GM12872 (cell line): ENCODE measurements at regions not wholly inside any gene's neighbourhood (a gene's known extent, or its start where the extent isn't known, plus 50 kb on each side); places are given as distances from the start of the nearest gene placed in this dataset.

Experiments
- TF ChIP-seq, protein P1 (sequence below): IDR thresholded peaks from 3 replicates; pipeline ENCODE4 v1.5.1; 2011; ENCODE audit warnings: low read depth, mild to moderate bottlenecking, low read length, moderate library complexity; ENCODE audit not compliant: insufficient read depth

DNA sequence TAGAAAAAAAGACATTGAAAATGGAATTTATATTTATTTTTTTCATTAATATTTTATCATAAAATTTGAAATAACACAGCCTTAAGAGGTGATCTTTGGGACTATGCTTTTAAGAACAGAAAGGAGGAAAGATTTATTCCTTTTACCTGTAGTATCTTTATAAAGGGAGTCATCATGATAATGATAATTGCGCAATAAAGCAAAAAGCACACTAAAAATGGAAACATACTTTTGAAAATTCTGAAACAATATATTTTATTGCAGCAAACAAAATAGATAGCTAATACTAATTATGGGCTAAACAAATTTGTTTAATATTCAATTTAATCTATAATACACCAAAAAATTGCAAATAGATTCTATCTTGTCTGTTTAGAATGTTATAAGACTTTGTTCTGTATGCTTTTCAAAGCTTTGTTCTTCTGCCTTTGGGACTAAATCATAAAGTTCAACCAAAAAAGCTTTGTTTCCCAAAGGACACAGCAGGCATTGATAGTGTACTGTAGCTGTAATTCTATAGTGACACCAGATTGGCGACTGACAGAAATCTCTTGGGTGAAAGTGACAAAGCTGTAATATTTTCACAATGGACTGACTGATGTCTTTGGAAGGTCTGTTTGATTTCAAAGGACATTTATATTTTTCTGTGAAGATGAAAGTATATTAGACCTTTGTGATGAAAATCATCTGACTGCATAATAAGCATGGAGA, 2156.6 kb upstream of the TENM3 start:
- TF ChIP-seq, protein P1, sequence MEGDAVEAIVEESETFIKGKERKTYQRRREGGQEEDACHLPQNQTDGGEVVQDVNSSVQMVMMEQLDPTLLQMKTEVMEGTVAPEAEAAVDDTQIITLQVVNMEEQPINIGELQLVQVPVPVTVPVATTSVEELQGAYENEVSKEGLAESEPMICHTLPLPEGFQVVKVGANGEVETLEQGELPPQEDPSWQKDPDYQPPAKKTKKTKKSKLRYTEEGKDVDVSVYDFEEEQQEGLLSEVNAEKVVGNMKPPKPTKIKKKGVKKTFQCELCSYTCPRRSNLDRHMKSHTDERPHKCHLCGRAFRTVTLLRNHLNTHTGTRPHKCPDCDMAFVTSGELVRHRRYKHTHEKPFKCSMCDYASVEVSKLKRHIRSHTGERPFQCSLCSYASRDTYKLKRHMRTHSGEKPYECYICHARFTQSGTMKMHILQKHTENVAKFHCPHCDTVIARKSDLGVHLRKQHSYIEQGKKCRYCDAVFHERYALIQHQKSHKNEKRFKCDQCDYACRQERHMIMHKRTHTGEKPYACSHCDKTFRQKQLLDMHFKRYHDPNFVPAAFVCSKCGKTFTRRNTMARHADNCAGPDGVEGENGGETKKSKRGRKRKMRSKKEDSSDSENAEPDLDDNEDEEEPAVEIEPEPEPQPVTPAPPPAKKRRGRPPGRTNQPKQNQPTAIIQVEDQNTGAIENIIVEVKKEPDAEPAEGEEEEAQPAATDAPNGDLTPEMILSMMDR: no peak

DNA sequence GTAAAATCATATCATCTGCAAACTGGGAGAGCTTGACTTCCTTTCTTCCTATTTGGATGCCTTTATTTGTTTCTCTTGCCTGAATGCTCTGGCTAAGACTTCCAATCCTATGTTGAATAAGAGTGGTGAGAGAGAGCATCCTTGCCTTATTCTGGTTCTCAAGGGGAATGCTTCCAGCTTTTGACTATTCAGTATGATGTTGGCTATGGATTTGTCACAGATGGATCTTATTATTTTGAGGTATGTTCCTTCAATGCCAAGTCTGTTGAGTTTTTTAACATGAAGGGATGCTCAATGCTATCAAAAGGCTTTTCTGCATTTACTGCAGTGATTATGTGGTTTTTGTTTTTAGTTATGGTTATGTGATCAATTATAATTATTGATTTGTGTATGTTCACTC, 2144.6 kb upstream of the TENM3 start:
- TF ChIP-seq, protein P1: no peak

DNA sequence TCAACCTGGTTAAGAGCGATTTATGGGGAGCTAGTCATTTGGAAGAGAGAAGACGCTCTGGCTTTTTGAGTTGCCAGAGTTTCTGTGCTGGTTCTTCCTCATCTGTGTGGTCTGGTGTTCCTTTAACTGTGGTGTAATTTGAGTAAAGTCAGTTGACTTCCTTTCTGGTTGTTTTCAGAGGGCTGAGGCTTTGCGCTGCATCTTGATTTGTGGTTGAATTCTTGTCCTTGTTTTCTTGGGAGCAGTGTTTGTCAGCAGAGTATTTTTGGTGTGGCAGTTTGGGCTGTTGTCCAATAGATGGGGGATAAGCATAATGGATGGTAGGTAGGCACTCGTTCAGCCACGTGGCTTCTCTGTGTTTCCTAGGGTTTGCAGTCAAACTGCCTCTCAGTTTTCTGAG, 2143.2 kb upstream of the TENM3 start:
- TF ChIP-seq, protein P1: no peak

DNA sequence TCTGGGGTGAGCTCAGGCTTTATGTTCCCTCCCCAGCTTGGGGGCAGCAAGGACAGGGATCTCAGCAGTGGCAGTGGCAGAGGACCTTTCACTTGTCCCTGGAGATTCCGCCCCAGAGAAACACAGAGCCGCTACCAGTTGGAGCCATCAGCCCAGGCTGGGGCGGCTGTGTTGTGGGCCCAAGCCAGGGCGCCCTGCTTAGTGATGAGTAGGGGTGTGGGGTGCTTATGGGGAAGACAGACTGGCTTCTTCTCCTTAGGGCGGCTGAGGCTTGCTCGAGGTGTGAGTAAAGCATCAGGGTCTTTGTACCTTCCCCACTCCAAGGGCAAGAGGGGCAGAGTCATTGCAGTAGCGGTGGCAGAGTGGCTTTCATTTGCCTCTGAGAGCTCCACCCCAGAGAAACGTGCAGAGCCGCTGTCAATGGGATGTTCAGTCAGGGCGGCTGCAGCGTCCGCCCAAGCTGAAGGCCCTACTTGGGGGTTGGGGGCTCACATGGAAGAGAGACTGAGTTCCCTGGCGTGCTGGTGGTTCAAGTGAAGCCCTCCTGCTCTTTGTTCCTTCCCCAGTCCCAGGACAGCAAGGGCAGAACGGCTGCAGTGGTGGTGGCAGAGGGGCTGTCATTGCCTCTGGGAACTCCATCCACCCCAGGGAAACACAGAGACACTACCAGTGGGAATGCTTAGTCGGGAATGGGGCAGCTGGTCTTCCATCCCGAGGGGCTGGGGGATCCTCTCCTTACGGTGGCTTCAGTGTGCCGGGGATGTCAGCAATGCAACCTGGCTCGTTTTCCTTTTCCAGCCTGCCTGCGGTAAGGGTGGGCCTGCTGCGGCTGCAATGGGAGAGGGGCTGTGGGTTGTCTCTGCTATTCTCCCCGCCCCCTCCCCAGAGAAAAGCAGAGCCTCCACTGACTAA, 2142.5 kb upstream of the TENM3 start:
- TF ChIP-seq, protein P1: no peak

GRCh38 chr4:180101348-180102083, 2141.7 kb upstream of the TENM3 start:
- TF ChIP-seq, protein P1: no peak

DNA sequence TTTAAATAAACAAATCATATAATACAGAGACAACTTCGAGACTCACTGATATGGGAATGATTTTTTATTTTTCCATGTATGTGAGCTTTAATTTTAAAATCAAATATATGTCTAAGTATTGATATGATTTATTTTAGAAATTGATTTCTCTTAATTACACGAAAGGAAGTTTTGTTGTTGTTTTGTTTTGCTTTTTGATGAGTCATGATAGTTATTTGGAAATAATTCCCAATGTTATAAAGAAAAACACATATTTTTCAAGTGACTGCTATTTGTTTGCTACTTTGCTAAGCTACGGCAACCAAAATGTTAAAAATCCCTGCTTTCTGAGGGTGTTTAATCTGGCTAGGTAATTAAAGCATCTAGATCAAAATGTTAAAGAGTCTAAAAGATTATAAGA, 2139.4 kb upstream of the TENM3 start:
- TF ChIP-seq, protein P1: no peak

DNA sequence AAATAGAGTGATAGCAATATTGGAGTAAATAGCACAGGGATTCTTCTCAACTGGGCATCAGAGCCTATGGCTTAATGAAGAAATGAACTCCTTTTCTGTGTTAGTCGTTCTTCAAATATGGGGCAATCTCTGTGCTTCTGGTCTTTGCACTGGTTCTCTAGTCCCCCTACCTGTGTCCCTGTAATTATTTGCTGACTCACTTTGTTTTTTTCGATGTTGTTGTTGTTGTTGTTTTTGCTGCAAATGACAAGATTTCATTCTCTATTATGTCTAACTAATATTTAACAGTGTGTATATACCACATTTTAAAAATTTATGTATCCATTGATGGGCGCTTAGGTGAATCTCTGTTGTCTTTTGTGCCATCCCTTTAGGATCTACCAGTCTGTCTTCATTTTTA, 2137.8 kb upstream of the TENM3 start:
- TF ChIP-seq, protein P1: no peak
